H9 (cell line): ENCODE measurements at regions not wholly inside any gene's neighbourhood (a gene's known extent, or its start where the extent isn't known, plus 50 kb on each side); places are given as distances from the start of the nearest gene placed in this dataset.
A peak's percentile ranks its signal among the peaks of the same experiment; 100 is the strongest.

Experiments used
- DNase-seq: peaks from one replicate; pipeline ENCODE4 v3.0.0-alpha.2; 2017
- H2AFZ ChIP-seq: one replicate; pipeline ENCODE4 v1.6.1; 2013; ENCODE audit warnings: mild to moderate bottlenecking, low read length, control low read depth, moderate library complexity
- H2AK5ac ChIP-seq: 2 replicates; pipeline ENCODE4 v1.6.1; 2013; ENCODE audit warnings: low read length, control low read depth, mixed read lengths; ENCODE audit not compliant: insufficient read length
- H2BK120ac ChIP-seq: one replicate; pipeline ENCODE4 v1.6.1; 2013; ENCODE audit warnings: low read depth, mild to moderate bottlenecking, low read length, control low read depth, inconsistent platforms; ENCODE audit not compliant: poor library complexity, severe bottlenecking
- H2BK12ac ChIP-seq: 2 replicates; pipeline ENCODE4 v1.6.1; 2013; ENCODE audit warnings: low read length, control low read depth, mixed read lengths, low read depth; ENCODE audit not compliant: insufficient read length
- H2BK15ac ChIP-seq: 2 replicates; pipeline ENCODE4 v1.6.1; 2013; ENCODE audit warnings: low read depth, low read length, control low read depth
- H2BK20ac ChIP-seq: one replicate; pipeline ENCODE4 v1.6.1; 2013; ENCODE audit warnings: low read depth, mild to moderate bottlenecking, low read length, control low read depth, inconsistent platforms; ENCODE audit not compliant: poor library complexity, severe bottlenecking
- H2BK5ac ChIP-seq: 2 replicates; pipeline ENCODE4 v1.6.1; 2013; ENCODE audit warnings: low read length, control low read depth, mixed read lengths; ENCODE audit not compliant: insufficient read length
- H3K14ac ChIP-seq: 2 replicates; pipeline ENCODE4 v1.6.1; 2013; ENCODE audit warnings: low read length, control low read depth; ENCODE audit not compliant: insufficient read depth
- H3K18ac ChIP-seq: 2 replicates; pipeline ENCODE4 v1.6.1; 2013; ENCODE audit warnings: low read depth, mild to moderate bottlenecking, mixed read lengths, low read length, control low read depth; ENCODE audit not compliant: insufficient read length
- H3K23ac ChIP-seq: 2 replicates; pipeline ENCODE4 v1.6.1; 2013; ENCODE audit warnings: low read length, control low read depth, mixed read lengths, low read depth; ENCODE audit not compliant: insufficient read length
- H3K23me2 ChIP-seq: 2 replicates; pipeline ENCODE4 v1.6.1; 2013; ENCODE audit warnings: low read depth, mild to moderate bottlenecking, mixed read lengths, low read length, control low read depth; ENCODE audit not compliant: insufficient read length, poor library complexity, severe bottlenecking
- H3K27ac ChIP-seq: 2 replicates; pipeline ENCODE4 v1.5.1; 2013; ENCODE audit warnings: low read length, control low read depth, mixed read lengths, low read depth; ENCODE audit not compliant: insufficient read length
- H3K27me3 ChIP-seq: 2 replicates; pipeline ENCODE4 v1.6.1; 2013; ENCODE audit warnings: low read length, control low read depth, inconsistent platforms; ENCODE audit not compliant: insufficient read depth
- H3K4ac ChIP-seq: 2 replicates; pipeline ENCODE4 v1.6.1; 2013; ENCODE audit warnings: low read depth, mild to moderate bottlenecking, control low read depth, inconsistent platforms, low read length, moderate library complexity
- H3K4me1 ChIP-seq: 2 replicates; pipeline ENCODE4 v1.6.1; 2013; ENCODE audit warnings: low read length, control low read depth, inconsistent platforms; ENCODE audit not compliant: insufficient read depth
- H3K4me2 ChIP-seq: 2 replicates; pipeline ENCODE4 v1.6.1; 2013; ENCODE audit warnings: low read length, control low read depth, mixed read lengths; ENCODE audit not compliant: insufficient read length, insufficient read depth
- H3K56ac ChIP-seq: 2 replicates; pipeline ENCODE4 v1.6.1; 2013; ENCODE audit warnings: low read depth, mild to moderate bottlenecking, mixed read lengths, low read length, control low read depth; ENCODE audit not compliant: insufficient read length
- H3K79me1 ChIP-seq: 2 replicates; pipeline ENCODE4 v1.6.1; 2013; ENCODE audit warnings: low read depth, mild to moderate bottlenecking, moderate library complexity, low read length, control low read depth, inconsistent platforms; ENCODE audit not compliant: insufficient read depth, poor library complexity, severe bottlenecking
- H3K79me2 ChIP-seq: 2 replicates; pipeline ENCODE4 v1.6.1; 2013; ENCODE audit warnings: low read length, control low read depth, inconsistent platforms; ENCODE audit not compliant: insufficient read depth
- H3K9ac ChIP-seq: 2 replicates; pipeline ENCODE4 v1.6.1; 2013; ENCODE audit warnings: low read length, control low read depth, mixed read lengths; ENCODE audit not compliant: insufficient read length; ENCODE audit errors: extremely low read depth
- H3K9me3 ChIP-seq: one replicate; pipeline ENCODE4 v1.6.1; 2013; ENCODE audit warnings: low read depth, low read length, inconsistent platforms; ENCODE audit not compliant: control insufficient read depth
- H3T11ph ChIP-seq: one replicate; pipeline ENCODE4 v1.6.1; 2013; ENCODE audit warnings: mild to moderate bottlenecking, low read length, control low read depth, inconsistent platforms
- H4K20me1 ChIP-seq: one replicate; pipeline ENCODE4 v1.6.1; 2013; ENCODE audit not compliant: control insufficient read depth, insufficient read length, insufficient read depth
- H4K5ac ChIP-seq: 2 replicates; pipeline ENCODE4 v1.6.1; 2013; ENCODE audit warnings: low read depth, mild to moderate bottlenecking, mixed read lengths, low read length, control low read depth; ENCODE audit not compliant: insufficient read length
- H4K8ac ChIP-seq: replicated peaks from 2 replicates; pipeline ENCODE4 v1.6.1; 2013; ENCODE audit warnings: low read length, control low read depth, mixed read lengths, low read depth; ENCODE audit not compliant: insufficient read length
- H4K91ac ChIP-seq: 2 replicates; pipeline ENCODE4 v1.6.1; 2013; ENCODE audit warnings: low read depth, mild to moderate bottlenecking, moderate library complexity, mixed read lengths, low read length, control low read depth; ENCODE audit not compliant: insufficient read length
- H3K27ac Mint-ChIP-seq, 3 experiments: 2 replicates in 2 of 3; 3 replicates in 1 of 3; pipeline ENCODE4 v1.8.0; 2020 to 2021; ENCODE audit warnings: mixed read lengths in 3 of 3, mild to moderate bottlenecking in 1 of 3, moderate library complexity in 1 of 3
- H3K27me3 Mint-ChIP-seq: 2 replicates; pipeline ENCODE4 v1.8.0; 2021; ENCODE audit warnings: low read depth, mild to moderate bottlenecking, moderate library complexity, mixed read lengths
- H3K36me3 Mint-ChIP-seq, 3 experiments: 2 replicates in 2 of 3; 3 replicates in 1 of 3; pipeline ENCODE4 v1.8.0; 2020 to 2021; ENCODE audit warnings: low read depth in 3 of 3, mixed read lengths in 3 of 3; ENCODE audit not compliant: insufficient read depth in 1 of 3
- H3K4me1 Mint-ChIP-seq, 2 experiments: 2 replicates each; pipeline ENCODE4 v1.8.0; 2020; ENCODE audit warnings: mixed read lengths in 2 of 2
- H3K4me3 Mint-ChIP-seq, 2 experiments: 2 replicates in 1 of 2; 3 replicates in 1 of 2; pipeline ENCODE4 v1.8.0; 2020 to 2021; ENCODE audit warnings: mild to moderate bottlenecking in 2 of 2, mixed read lengths in 2 of 2, moderate library complexity in 1 of 2
- H3K9me3 Mint-ChIP-seq, 2 experiments: 2 replicates in 1 of 2; 3 replicates in 1 of 2; pipeline ENCODE4 v1.8.0; 2020; ENCODE audit warnings: mild to moderate bottlenecking in 2 of 2, mixed read lengths in 2 of 2, moderate library complexity in 1 of 2
- CTCF ChIP-seq: fragments of 200-600 bp; sonication (generic); conservative IDR thresholded peaks from 3 replicates; pipeline ENCODE4 v1.8.0; 2021; ENCODE audit warnings: antibody characterized with exemption, mild to moderate bottlenecking
- WGBS: extraction: QIAGEN DNeasy Blood & Tissue Kit; methylation state at CpG from one replicate; pipeline ENCODE4 v1.1.7; 2013; ENCODE audit warnings: missing lambda C conversion rate, low lambda C conversion rate, mixed read lengths; ENCODE audit not compliant: insufficient read length; ENCODE audit errors: extremely low coverage; 5-methylcytosine and 5-hydroxymethylcytosine counted together

- no peak overlapping the region for H3K4me2 ChIP-seq
- H3K4me1 ChIP-seq: no peaks in the 10 kb centered on the region; the same call in 1 of the 2 replicates
- H3K23ac ChIP-seq: no peak overlapping the region
- H2BK15ac ChIP-seq: no peak overlapping the region
- H3T11ph ChIP-seq: no peak overlapping the region
- peaks cover 34 to 35% of the 10 kb centered on the region in 2 experiments for H3K9me3 Mint-ChIP-seq
- H2BK120ac ChIP-seq: no peak overlapping the region
- peaks cover 14% of the 10 kb centered on the region in 2 experiments for H3K4me1 Mint-ChIP-seq
- H4K91ac ChIP-seq: no peak overlapping the region
- H3K4me3 Mint-ChIP-seq: no peak overlapping the region
- no peaks in the 10 kb centered on the region for H3K79me2 ChIP-seq
- peak; percentile 35; the same call in 2 of the 3 replicates for TF ChIP-seq CTCF
- no peak overlapping the region for H3K14ac ChIP-seq
- H3K56ac ChIP-seq: no peak overlapping the region
- H2AFZ ChIP-seq: no peak overlapping the region
- H3K18ac ChIP-seq: no peak overlapping the region
- H2BK5ac ChIP-seq: no peak overlapping the region
- no peak overlapping the region for H3K27ac ChIP-seq
- peaks cover 10% of the 10 kb centered on the region for H3K9me3 ChIP-seq
- no peak overlapping the region for H2AK5ac ChIP-seq
- DNase-seq: no peak
- no peak overlapping the region for H4K8ac ChIP-seq
- H2BK12ac ChIP-seq: no peak overlapping the region
- H3K23me2 ChIP-seq: no peaks in the 10 kb centered on the region
- no peak overlapping the region for H3K9ac ChIP-seq
- no CpG with 5 or more reads among the region's 5 CpGs for WGBS
- no peaks in the 10 kb centered on the region for H3K27me3 ChIP-seq
- H3K36me3 Mint-ChIP-seq: peaks cover 7 to 35% (median 26%) of the 10 kb centered on the region in 3 experiments
- no peaks in the 10 kb centered on the region; the same call in 1 of the 2 replicates for H3K27me3 Mint-ChIP-seq
- H3K27ac Mint-ChIP-seq: no peak overlapping the region
- no peaks in the 10 kb centered on the region for H4K20me1 ChIP-seq
- H3K79me1 ChIP-seq: no peaks in the 10 kb centered on the region
- H2BK20ac ChIP-seq: no peak overlapping the region
- H4K5ac ChIP-seq: no peak overlapping the region
- H3K4ac ChIP-seq: no peak overlapping the region
Measured at GRCh38 chr9:4923580-4924544, 61.2 kb upstream of the JAK2 start.
